NCI-H1436 (cell line): ENCODE measurements at regions not wholly inside any gene's neighbourhood (a gene's known extent, or its start where the extent isn't known, plus 50 kb on each side); places are given as distances from the start of the nearest gene placed in this dataset.
A peak's percentile ranks its signal among the peaks of the same experiment; 100 is the strongest.

Source experiments
- DNase-seq: peaks from one replicate; lab custom pipeline; 2025; lab: John Stamatoyannopoulos, UW

DNA sequence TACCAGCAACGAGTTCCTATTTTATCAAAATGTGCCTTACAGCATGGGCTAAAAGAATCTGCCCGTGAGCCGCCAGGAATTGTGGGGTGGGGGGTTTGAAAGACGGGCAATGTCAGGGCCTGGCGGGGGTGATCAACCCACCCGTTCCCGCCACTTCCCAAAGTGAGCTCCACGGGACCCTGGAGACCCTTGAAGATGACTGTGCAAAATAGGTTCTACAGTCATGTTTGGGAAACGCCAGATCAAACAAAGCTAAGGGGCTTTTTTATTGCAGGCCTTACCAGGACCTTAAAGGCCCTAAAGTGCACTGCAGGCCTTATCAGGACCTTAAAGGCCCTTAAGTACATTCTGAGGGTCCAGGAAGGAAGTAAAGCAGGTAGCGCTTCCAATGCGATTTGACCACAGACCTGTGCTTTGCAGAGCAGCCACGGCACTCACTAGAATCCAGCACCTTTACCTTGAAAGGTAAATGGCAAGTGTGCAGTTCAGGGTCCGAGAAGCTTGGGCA is 404.1 kb downstream of the SHANK2 start:
- DNase-seq = no peak

GRCh38 chr11:70849031-70849430 is 403.3 kb downstream of the SHANK2 start:
- DNase-seq = no peak

- DNase-seq = no peak
Measured at GRCh38 chr11:70851308-70851707, 401.1 kb downstream of the SHANK2 start.

GRCh38 chr11:70851907-70852306 is 400.5 kb downstream of the SHANK2 start:
- DNase-seq = no peak

- DNase-seq = no peak
Measured at GRCh38 chr11:70853068-70853769, 399.2 kb downstream of the SHANK2 start.

DNA sequence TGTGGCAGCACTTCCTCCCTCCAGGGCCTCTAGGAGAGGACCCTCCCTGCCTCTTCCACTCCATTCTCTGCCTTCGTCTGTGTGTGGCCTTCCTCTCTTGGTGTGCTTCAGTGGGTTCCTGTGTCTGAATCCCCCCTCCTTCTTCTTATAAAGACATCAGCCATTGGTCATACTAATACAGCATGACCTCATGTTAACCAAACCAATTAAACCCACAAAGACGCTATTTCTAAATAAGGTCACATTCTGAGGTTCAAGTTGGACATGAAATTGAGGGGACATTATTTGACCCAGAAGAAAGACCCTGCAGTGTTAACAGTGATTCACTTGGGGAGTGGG is 398.6 kb downstream of the SHANK2 start:
- DNase-seq = no peak

DNA sequence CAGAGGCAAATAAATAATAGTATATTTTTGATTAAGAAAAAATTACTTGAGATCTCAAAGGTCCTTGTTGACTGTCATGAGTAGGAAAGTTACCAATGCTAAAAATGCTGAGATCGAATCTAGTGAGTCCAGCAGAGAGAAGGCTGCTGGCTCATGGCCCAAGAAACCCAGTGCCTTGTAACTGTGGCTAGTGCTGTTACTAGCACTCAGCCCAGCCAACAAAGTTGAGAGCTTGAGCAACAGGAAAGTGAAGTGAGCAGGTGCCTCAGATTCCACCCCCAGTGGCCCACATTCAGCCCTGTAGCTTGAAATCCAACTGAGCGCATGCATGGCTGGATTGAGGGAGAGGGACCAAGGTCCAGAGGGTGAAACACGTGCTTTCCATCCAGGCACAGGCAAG is 398.2 kb downstream of the SHANK2 start:
- no peak for DNase-seq

- DNase-seq = peak; percentile 57
Measured at GRCh38 chr11:70854901-70855556, 397.3 kb downstream of the SHANK2 start.

DNA sequence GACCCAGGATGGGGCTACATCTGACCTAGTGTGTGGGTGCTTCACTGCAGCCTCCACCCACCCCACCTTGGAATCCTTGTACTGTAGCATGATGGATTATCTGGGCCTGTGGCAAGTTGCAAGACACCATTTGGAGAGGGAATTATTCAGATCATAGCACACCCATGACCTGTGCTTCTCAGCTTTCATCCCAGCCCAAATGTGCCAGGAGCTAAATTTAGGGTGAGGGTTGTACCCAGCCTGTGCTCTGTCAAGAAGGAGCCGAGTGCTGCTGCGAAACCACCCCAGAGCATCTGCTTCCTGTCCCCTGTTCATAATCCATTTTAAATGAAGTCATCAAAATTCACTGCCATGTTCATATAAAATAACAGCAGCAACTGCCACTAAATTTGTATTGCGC is 394.5 kb downstream of the SHANK2 start:
- DNase-seq = no peak

DNA sequence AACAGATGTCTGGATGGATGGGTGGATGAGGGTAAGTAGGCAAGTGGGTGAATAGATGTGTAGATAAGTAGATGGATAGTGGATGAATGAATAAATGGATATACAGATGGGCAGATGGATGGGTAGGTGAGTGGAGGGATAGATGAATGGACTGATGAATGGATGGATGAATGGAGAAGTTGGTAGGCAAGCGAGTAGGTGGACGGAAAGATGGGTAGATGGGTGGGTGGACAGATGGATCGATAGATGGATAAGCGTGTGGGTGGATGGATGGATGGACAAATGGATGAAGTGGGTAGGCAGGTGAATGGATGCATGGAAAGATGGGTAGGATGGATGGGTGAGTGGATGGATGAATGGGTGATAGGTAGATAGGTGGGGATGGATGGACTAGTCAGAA is 393.2 kb downstream of the SHANK2 start:
- DNase-seq = no peak

DNA sequence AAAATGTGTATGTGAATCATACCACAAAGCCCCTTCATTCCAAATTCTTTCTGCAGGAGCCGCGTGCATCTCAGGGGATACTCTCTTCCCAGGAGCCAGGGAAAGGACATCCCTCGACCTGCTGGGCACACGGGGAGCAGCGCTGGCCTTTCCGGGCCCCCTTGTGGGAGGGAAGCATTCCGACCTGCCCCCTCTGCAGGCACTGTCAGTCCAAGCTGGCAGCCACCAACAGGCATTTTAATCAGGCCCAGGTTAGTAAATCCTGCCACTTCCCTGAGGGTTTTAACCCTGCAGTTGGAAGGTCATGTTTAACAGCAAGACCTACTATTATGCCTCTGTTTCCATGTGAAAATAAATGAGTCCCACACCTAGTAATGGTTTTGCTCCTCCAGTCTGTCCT is 391.5 kb downstream of the SHANK2 start:
- no peak for DNase-seq

GRCh38 chr11:70861559-70861958 is 390.8 kb downstream of the SHANK2 start:
- DNase-seq = no peak

DNA sequence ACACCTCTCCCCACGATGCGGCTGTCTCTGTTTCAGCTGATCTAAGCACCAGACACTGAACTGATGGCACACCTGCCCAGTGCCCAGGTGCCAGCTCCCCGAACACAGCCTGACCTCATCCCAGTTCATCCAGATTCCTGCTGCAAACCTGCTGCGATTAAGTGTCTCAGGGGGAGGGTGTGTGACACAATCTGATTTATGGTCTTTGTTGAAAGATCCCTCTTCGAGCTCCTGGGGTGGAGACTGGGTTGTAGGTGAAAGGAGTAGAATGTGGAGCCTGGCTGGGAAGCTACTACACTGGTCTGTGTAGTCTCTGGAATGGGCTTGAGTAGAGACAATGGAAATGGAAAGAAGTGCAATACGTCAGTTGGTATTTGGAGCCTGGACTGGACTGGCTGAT is 390.3 kb downstream of the SHANK2 start:
- DNase-seq = peak; percentile 44

DNA sequence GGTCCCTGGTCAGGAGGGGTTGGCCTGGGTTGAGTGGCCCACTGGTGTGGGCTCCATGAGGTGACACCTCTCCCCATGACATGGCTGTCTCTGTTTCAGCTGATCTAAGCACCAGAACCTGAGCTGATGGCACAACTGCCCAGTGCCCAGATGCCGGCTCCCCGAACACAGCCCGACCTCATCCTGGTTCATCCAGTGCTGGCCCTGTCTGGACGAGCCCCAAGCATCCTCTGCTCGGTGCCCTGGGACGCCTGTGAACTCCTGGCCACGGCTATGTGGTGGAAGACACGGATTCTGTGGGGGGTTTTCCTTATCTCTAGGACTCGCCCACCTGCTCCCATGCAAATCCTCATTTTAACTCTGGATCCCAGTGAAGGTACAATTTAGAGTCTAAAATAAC is 389.2 kb downstream of the SHANK2 start:
- no peak for DNase-seq

- DNase-seq = no peak
Measured at GRCh38 chr11:70863993-70864392, 388.4 kb downstream of the SHANK2 start.

- DNase-seq = no peak
Measured at GRCh38 chr11:70865356-70865755, 387.0 kb downstream of the SHANK2 start.

DNA sequence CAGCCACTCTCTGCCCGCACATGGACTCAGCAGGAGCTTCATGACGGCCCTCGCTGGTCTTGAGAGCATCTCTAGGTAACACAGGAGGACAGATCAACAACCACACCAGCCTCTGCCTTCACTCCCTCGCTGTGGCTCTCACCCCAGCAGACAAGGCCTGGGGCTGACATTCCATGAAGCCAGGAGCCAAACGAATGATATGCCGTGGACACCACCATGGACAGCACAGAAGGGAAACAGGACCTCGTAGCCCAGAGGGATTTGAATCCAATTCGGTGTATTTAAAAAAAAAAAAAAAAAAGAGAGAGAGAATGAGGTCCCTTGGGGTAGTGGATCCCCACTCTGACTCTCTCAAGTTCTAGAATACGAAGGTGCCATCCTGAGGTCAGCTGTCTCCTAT is 385.5 kb downstream of the SHANK2 start:
- no peak for DNase-seq

- no peak for DNase-seq
Measured at GRCh38 chr11:70867281-70868047, 384.9 kb downstream of the SHANK2 start.

GRCh38 chr11:70868341-70868885 is 384.0 kb downstream of the SHANK2 start:
- DNase-seq = no peak

DNA sequence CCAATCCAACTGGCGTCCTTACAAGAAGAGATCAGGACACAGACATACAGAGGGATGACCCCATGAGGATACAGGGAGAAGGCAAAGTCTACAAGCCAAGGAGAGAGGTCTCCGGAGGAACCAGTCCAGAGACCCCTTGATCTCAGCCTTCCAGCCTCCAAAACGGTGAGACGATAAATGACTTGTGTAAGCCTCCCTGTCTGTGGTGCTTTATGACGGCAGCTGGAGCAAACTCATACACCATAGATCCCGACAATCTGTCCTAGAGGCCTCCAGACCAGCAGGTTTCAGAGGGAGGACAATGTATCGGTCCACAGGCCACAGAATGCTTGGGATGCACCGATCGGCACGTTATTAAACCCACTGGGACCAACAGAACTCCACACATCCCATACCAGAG is 383.3 kb downstream of the SHANK2 start:
- no peak for DNase-seq

GRCh38 chr11:70871881-70872280 is 380.5 kb downstream of the SHANK2 start:
- no peak for DNase-seq

DNA sequence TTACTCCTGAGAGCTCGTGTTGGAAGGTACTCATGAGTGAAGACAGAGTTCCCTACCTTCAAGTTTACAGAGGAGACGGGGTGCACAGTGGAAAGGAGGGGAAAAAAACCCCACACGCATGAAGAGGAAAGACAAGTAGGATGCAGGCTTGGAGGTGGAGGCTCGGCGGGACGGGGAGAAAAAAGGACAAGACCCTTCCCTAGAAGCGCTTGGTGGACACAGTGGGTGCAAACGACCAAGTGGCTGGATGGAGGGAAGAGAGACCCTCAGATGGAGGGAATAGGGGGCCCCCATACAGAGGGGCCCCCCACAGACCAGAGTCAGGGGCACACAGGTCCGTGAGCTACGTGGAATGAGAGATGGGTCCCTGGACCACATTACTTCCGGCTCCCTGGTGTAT is 380.1 kb downstream of the SHANK2 start:
- DNase-seq = no peak
